KBM-7 (cell line): ENCODE measurements at regions not wholly inside any gene's neighbourhood (a gene's known extent, or its start where the extent isn't known, plus 50 kb on each side); places are given as distances from the start of the nearest gene placed in this dataset.

Experiments
- DNase-seq: peaks from one replicate; pipeline ENCODE4 v3.0.0-alpha.2; 2015
- in situ Hi-C: fragments of 300-500 bp; cut with MboI; formaldehyde crosslinking; loops from 2 replicates; pipeline ENCODE4 v1.14.3; 2020; ENCODE audit warnings: low sequenced_read_pairs, low pct_unique_long_range_greater_than_20kb, mixed read lengths

DNA sequence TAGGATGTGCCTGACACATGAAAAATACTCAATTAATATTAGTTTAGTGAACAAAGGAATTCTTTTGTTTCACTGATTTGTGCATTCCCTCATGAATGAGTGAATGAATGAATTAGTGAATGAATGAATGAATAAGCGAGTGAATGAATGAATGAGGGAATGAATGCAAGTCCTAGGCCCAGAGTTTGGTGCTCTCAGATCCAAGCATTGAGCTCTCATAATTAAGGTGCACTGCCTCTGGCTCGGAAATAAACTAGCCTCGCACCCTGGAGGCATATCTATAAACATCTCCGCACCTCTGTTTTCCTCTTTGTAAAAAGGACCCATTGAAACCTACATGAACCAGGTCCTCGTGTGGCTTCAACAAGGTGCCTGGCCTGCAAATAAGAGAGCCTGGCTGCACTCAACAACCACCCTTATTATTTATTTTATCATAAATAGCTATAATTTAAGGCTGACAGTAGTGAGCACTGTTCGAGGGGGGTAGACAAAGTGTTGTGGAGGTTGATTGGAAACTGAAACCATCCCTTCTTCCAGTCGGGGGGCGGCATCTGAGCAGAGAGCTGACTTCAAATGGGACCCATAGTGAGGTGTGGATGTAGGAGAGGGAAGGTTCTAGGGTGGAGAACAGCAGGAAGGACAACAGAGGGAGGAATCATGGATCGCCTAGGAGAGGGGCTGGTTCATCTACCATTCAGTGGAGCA lies 316.8 kb downstream of the BCL11B start:
- in situ Hi-C loops, result no loop called here
- DNase-seq, result no peak

- in situ Hi-C loops, result no loop called here
Observed at GRCh38 chr14:98955741-98956070, 316.3 kb downstream of the BCL11B start.

GRCh38 chr14:98956181-98956580 lies 315.8 kb downstream of the BCL11B start:
- DNase-seq, result no peak
- in situ Hi-C loops, result no loop called here

More at GRCh38 chr14:98955741-98956070, 316.3 kb downstream of the BCL11B start:
- no peak for DNase-seq

GRCh38 chr14:98956661-98957060 lies 315.3 kb downstream of the BCL11B start:
- DNase-seq, result no peak
- in situ Hi-C loops, result no loop called here

GRCh38 chr14:98957211-98958047 lies 314.6 kb downstream of the BCL11B start:
- in situ Hi-C loops, result no loop called here
- DNase-seq, result no peak

- in situ Hi-C loops, result no loop called here
Observed at GRCh38 chr14:98958048-98958631, 313.9 kb downstream of the BCL11B start.

DNA sequence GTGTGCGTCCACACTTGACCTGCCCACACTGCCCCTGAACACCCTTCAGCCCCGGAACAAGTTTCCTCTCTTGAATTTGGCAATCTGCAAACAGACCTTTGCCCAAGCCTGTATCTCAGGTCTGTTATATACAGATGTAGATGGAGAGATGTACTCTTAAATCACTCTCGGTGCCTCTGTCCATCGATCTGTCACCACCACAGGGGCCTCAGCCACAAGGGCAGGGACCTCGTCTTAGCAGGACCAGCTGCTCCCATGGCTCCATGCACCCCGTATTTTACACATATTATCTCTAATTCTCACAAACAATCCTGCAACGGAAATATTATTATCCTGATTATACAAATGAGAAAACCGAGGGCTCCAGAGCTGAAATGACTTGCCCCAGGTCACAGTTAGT lies 313.4 kb downstream of the BCL11B start:
- DNase-seq, result no peak
- in situ Hi-C loops, result no loop called here

More at GRCh38 chr14:98958048-98958631, 313.9 kb downstream of the BCL11B start:
- no peak for DNase-seq

DNA sequence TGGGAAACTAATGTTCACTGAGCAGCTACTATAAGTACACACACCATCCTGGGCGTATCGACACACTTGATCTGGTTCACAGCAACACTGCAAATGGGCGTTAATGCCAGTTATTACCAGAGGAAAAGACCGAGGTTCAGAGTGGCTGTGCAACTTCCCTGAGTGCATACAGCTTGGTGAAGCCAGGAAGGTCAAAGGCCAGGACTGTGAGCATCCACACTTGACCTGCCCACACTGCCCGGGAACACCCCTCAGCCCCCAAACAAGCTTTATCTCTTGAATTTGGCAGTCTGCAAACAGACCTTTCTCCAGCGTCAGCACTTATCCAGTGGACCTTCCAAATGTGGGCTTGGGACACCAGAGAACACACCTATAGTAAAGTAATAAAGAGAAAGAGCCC lies 312.6 kb downstream of the BCL11B start:
- DNase-seq, result no peak
- in situ Hi-C loops, result no loop called here

- DNase-seq, result no peak
- in situ Hi-C loops, result no loop called here
Observed at GRCh38 chr14:98959958-98960616, 311.9 kb downstream of the BCL11B start.

DNA sequence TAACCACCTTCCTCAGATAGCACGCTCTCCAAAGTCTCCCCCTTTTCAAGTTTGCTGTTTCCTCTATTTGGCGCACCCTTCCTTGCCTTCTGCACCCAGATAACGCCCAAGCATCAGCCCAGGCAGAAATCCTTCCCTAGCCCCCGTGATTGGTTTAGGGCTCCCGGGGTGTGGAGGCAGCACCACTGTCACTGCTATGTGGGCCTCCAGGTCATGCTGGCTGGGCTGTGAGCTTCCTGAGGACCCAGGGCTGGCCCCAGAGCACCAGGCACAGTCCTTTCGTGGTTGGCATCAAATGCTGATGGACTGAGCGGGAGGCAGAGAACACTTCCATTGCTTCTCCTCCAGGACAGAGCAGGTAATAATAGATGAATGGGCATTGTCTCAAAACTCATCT lies 311.4 kb downstream of the BCL11B start:
- DNase-seq, result no peak
- in situ Hi-C loops, result no loop called here

- DNase-seq, result no peak
- in situ Hi-C loops, result no loop called here
Observed at GRCh38 chr14:98961191-98961590, 310.8 kb downstream of the BCL11B start.

- in situ Hi-C loops, result no loop called here
- DNase-seq, result no peak
Observed at GRCh38 chr14:98962118-98962517, 309.9 kb downstream of the BCL11B start.

DNA sequence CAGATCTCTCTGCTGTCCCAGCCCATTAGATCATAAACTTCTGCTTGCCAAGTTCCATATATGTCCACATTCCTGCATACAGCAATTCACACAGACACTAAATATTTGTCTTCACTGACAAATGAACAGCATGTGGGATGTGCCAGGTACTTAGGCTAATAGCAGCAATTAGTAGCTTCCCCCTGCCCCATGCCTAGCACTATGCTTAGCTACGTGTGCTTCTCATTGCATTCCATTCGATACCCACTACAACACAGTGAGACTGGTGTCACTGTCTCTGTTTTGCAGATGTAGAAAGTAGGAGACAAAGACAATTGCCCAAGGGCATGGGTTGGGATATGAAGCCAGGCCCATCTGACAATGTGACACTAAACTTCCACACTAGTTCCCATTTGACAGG lies 308.4 kb downstream of the BCL11B start:
- in situ Hi-C loops, result no loop called here
- DNase-seq, result no peak

DNA sequence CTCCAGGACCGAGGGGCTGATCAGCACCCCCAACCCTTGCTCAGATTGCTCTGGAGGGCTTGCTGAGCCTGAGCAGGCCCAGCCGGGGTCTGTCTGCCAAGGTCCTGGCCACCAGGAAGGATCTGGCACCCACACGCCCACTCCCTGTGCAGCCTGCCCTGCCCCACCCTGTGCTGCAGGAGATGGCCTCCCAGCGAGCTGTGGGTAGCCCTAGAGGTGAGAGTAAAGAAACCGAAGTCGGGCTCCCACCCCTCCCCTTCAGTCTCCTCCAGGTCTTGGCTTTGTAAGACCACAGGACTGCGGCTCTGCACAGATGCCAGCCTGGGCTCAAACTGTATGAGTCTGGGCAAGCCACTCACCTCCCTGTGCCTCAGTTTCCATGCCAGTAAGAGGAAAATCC lies 307.8 kb downstream of the BCL11B start:
- no peak for DNase-seq
- in situ Hi-C loops, result no loop called here

GRCh38 chr14:98965076-98965475 lies 306.9 kb downstream of the BCL11B start:
- in situ Hi-C loops, result no loop called here
- no peak for DNase-seq

DNA sequence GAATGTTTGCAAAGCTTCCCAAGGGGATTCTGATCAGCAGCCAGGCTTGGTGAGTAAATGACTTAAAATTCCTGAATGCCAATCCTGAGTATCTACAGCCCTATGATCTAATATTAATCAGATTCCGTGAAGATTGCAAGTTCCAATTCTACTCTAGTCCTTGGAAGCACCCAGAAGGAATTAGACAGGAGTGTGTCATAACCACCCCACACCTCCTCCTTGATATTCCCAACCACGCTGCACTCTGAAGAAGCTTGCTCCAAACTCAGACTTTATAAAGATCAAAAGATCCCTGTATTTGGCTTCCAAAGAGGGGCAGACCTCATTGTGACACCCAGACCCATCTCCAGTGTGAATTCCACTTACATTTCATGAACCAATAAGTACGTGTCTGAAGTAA lies 306.0 kb downstream of the BCL11B start:
- in situ Hi-C loops, result no loop called here
- DNase-seq, result no peak

GRCh38 chr14:98966475-98967162 lies 305.4 kb downstream of the BCL11B start:
- in situ Hi-C loops, result no loop called here
- no peak for DNase-seq

- in situ Hi-C loops, result no loop called here
- no peak for DNase-seq
Observed at GRCh38 chr14:98974113-98974512, 297.9 kb downstream of the BCL11B start.

DNA sequence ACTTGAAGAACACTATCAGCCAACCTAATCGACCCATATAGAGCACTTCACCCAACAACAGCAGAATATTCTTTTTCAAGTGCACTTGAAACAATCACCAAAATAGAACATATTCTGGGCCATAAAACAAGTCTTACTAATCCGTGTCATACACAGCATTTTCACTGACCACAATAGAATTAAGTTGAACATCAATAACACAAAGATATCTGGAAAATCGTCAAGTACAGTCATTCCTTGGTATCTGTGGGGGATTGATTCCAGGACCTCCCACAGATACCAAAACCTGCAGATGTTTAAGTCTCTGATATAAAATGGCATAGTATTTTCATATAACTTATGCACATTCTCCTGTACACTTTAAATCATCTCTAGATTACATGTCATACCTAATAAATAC lies 295.7 kb downstream of the BCL11B start:
- in situ Hi-C loops, result no loop called here
- no peak for DNase-seq
